Posterior vena cava (tissue), 2 donors: ENCODE measurements at regions not wholly inside any gene's neighbourhood (a gene's known extent, or its start where the extent isn't known, plus 50 kb on each side); places are given as distances from the start of the nearest gene placed in this dataset.
A peak's percentile ranks its signal among the peaks of the same experiment; 100 is the strongest.

Experiments used
- DNase-seq: peaks from one replicate; pipeline ENCODE4 v3.0.0-alpha.2; 2020; ENCODE audit warnings: low spot score
- intact Hi-C, 2 donors: fragments of 100-400 bp; cut with DNase I; formaldehyde crosslinking; loops; one replicate each; pipeline versions ENCODE4 v1.14.1 to v1.14.2; 2022 to 2023
- donor health status: DM: yes; HTN: yes; CAD: no.
- donor health status: DM: yes; HTN: yes; CAD: no.

GRCh38 chr6:2480267-2480966 lies 235.0 kb upstream of the GMDS start:
- DNase-seq = no peak
- intact Hi-C loops = no loop called here

GRCh38 chr6:2478200-2478599 lies 232.8 kb upstream of the GMDS start:
- intact Hi-C loops = no loop called here
- no peak for DNase-seq

- intact Hi-C loops = no loop called here
- DNase-seq = no peak
Measured at GRCh38 chr6:2477666-2478065, 232.3 kb upstream of the GMDS start.

GRCh38 chr6:2477250-2477649 lies 231.8 kb upstream of the GMDS start:
- no peak for DNase-seq
- intact Hi-C loops = no loop called here

- DNase-seq = no peak
- intact Hi-C loops = no loop called here
Measured at GRCh38 chr6:2476376-2476775, 231.0 kb upstream of the GMDS start.

- intact Hi-C loops = no loop called here
- peak; percentile 20 for DNase-seq
Measured at GRCh38 chr6:2471472-2471871, 226.1 kb upstream of the GMDS start.

- intact Hi-C loops = loop anchor here in 1 of 2 donors (5.0 kb wide), 1 partner anchor 1087 kb away; no protein-coding TSS in a partner anchor
- no peak for DNase-seq
Measured at GRCh38 chr6:2469428-2469827, 224.0 kb upstream of the GMDS start.

- intact Hi-C loops = loop anchor here in 1 of 2 donors (5.0 kb wide), 1 partner anchor 1086 kb away; no protein-coding TSS in a partner anchor
- no peak for DNase-seq
Measured at GRCh38 chr6:2468601-2468955, 223.2 kb upstream of the GMDS start.

- no peak for DNase-seq
- intact Hi-C loops = loop anchor here in 1 of 2 donors (5.0 kb wide), 1 partner anchor 1086 kb away; no protein-coding TSS in a partner anchor
Measured at GRCh38 chr6:2467929-2468600, 222.7 kb upstream of the GMDS start.

GRCh38 chr6:2465336-2465735 lies 219.9 kb upstream of the GMDS start:
- no peak for DNase-seq
- intact Hi-C loops = loop anchor here in 1 of 2 donors (5.0 kb wide), 1 partner anchor 1083 kb away; no protein-coding TSS in a partner anchor

GRCh38 chr6:2464641-2465040 lies 219.2 kb upstream of the GMDS start:
- no peak for DNase-seq
- intact Hi-C loops = loop anchor here in 1 of 2 donors (5.0 kb wide), 1 partner anchor 1082 kb away; no protein-coding TSS in a partner anchor

GRCh38 chr6:2462831-2463230 lies 217.4 kb upstream of the GMDS start:
- intact Hi-C loops = loop anchor here in 1 of 2 donors (1.0 kb wide), 1 partner anchor 25 kb away; no protein-coding TSS in a partner anchor
- DNase-seq = no peak

- DNase-seq = no peak
- intact Hi-C loops = no loop called here
Measured at GRCh38 chr6:2460216-2460745, 214.9 kb upstream of the GMDS start.

- intact Hi-C loops = loop anchor here in 1 of 2 donors (10.0 kb wide), 1 partner anchor 181 kb away; no protein-coding TSS in a partner anchor
- DNase-seq = no peak
Measured at GRCh38 chr6:2454180-2454579, 208.8 kb upstream of the GMDS start.

GRCh38 chr6:2450546-2450945 lies 205.1 kb upstream of the GMDS start:
- intact Hi-C loops = loop anchor here in 1 of 2 donors (10.0 kb wide), 1 partner anchor 184 kb away; no protein-coding TSS in a partner anchor
- DNase-seq = no peak

- intact Hi-C loops = no loop called here
- no peak for DNase-seq
Measured at GRCh38 chr6:2449572-2449940, 204.2 kb upstream of the GMDS start.

GRCh38 chr6:2448826-2449571 lies 203.6 kb upstream of the GMDS start:
- DNase-seq = no peak
- intact Hi-C loops = no loop called here

GRCh38 chr6:2447931-2448330 lies 202.5 kb upstream of the GMDS start:
- DNase-seq = no peak
- intact Hi-C loops = no loop called here

- intact Hi-C loops = no loop called here
- DNase-seq = no peak
Measured at GRCh38 chr6:2447318-2447920, 202.0 kb upstream of the GMDS start.
